ENCODE measurements at regions not wholly inside any gene's neighbourhood (a gene's known extent, or its start where the extent isn't known, plus 50 kb on each side); places are given as distances from the start of the nearest gene placed in this dataset.
"Not testable (repeated sequence)": the region's sequence is repeated elsewhere in the genome, so short reads cannot be mapped to it uniquely, and the experiment has no call there.

DNA sequence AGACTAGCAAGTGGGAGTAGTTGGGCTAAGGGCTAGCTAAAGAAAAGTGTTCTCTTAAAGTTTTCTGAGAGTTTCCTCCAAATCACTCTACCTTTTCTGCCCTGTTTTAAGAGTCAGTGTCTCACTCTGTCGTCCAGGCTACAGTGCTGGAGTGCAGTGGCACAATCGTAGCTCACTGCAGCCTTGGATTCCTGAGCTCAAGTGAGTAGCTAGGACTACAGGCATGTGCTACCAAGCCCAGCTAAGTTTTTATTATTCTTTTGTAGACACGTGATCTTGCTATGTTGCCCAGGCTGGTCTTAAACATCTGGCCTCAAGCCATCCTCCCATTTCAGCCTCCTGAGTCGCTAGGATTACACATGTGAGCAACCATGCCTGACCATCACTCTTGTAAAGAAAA is 378.9 kb downstream of the CAAP1 start:
- FAIRE-seq (no peak), DNase-seq (ENCODE audit: low spot score in 2 of 2) (no peak)

- FAIRE-seq = no peak
- no peak for DNase-seq (ENCODE audit: low spot score in 2 of 2)
Observed at GRCh38 chr9:26510137-26510536, 382.5 kb downstream of the CAAP1 start.

DNA sequence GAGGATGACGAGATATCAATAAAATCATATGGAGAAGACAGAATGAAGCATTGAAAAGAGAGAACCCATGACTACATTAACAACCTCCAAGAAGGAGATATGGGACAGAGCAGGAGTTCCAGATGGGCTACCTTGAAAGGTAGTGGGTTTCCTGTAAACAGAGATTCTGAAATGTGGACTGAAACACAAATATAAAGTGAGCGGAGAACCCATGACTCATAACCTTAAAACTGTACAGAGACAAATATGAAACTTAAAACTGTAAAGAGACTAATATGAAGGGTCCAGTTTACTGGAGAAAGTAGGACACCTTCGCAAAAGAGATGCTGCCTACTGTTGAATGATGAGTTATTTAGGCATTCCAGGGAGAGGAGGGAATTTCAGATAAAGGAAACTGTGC is 383.7 kb downstream of the CAAP1 start:
- DNase-seq (ENCODE audit: low spot score in 2 of 2) (no peak), FAIRE-seq (no peak)

DNA sequence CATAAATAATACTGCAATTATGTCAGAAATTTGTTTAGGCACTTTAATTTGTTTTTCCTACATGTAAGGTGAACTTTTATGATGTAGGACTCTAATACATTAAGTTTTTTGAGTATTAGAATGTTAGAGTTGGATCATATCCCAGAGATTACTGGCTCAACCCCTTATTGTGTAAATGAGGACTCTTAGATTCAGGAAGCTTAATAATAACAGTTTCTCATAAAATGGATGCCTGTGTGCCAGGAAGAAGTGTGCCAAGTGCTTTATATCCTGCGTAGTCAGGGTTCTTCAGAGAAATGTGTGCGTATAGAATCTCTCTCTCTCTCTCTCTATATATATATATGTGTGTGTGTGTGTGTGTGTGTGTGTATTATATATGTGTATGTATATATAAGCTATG is 388.5 kb downstream of the CAAP1 start:
- FAIRE-seq = no peak

DNA sequence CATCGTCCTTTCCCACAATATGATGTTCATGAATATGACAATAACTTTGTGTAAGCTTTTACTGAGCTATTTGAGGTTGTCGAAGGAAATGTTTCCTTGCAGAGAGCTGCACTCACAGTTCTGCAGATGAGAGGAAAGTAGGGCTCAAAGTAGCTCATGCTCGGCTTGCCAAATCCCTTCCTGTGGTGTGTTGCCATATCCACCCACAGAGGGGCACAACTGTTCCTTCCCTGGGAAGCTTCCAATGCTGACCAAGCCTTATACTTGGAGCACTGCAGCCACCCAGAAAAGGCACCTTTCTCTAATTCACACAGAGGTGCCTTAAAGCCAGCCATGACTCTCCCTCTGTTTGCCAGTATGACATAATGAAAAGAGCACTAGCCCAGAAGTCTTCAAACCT is 390.3 kb downstream of the CAAP1 start:
- FAIRE-seq (no peak), DNase-seq (ENCODE audit: low spot score in 2 of 2) (no peak)

More for the DNA sequence above, 388.5 kb downstream of the CAAP1 start:
- DNase-seq (ENCODE audit: low spot score in 2 of 2) = no peak

DNA sequence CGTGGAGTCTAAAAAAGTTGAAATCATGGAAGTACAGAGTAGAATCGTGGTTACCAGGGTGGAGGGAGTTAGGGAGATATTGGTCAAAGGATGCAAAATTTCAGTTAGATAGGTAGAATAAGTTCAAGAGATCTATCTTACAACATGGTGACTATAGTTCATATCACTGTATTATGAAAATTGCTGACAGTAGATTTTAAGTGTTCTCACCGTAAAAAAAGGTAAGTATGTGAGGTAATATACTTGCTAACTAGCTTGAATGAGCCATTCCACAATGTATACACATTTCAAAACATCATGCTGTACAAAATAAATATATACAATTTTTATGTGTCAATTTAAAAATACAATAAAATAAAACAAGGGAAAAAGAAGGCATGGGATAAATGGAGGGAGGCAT is 392.1 kb downstream of the CAAP1 start:
- no peak for FAIRE-seq

DNA sequence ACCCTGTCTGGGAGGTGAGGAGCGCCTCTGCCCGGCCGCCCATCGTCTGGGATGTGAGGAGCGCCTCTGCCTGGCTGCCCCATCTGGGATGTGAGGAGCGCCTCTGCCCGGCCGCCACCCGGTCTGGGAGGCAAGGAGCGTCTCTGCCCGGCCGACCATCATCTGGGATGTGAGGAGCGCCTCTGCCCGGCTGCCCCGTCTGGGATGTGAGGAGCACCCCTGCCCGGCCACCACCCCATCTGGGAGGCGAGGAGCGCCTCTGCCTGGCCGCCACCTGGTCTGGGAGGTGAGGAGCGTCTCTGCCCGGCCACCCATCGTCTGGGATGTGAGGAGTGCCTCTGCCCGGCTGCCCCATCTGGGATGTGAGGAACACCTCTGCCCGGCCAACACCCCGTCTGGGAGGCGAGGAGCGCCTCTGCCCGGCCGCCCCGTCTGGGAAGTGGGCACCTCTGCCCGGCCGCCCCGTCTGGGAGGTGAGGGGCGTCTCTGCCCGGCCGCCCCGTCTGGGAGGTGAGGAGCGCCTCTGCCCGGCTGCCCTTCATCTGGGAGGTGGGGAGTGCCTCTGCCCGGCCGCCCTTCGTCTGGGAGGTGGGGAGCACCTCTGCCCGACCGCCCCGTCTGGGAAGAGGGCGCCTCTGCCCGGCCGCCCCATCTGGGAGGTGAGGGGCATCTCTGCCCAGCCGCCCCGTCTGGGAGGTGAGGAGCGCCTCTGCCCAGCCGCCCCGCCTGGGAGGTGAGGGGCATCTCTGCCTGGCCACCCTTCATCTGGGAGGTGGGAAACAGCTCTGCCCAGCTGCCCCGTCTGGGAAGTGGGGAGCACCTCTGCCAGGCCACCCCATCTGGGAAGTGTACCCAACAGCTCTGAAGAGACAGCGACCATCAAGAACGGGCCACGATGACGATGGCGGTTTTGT is 399.7 kb downstream of the CAAP1 start:
- not testable (repeated sequence) for DNase-seq (ENCODE audit: low spot score in 2 of 2); FAIRE-seq

More for the DNA sequence above, 392.1 kb downstream of the CAAP1 start:
- DNase-seq (ENCODE audit: low spot score in 2 of 2) = no peak

GRCh38 chr9:26491922-26492607 is 400.5 kb downstream of the CAAP1 start:
- not testable (repeated sequence) for FAIRE-seq; DNase-seq (ENCODE audit: low spot score in 2 of 2)

DNA sequence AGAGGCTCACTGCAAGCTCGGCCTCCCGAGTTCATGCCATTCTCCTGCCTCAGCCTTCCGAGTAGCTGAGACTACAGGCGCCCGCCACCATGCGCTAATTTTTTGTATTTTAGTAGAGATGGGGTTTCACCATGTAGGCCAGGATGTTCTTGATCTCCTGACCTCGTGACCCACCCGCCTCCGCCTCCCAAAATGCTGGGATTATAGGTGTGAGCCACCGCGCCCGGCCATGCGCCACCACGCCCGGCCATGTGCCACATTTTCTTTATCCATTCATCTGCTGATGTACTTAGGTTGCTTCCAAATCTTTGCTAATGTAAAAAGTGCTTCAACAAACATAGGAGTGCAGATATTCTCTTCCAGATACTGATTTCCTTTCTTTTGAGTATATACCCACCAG is 408.6 kb downstream of the CAAP1 start:
- DNase-seq (ENCODE audit: low spot score in 2 of 2) (no peak), FAIRE-seq (no peak)

GRCh38 chr9:26477963-26478362 is 414.6 kb downstream of the CAAP1 start:
- no peak for DNase-seq (ENCODE audit: low spot score in 2 of 2)
- no peak for FAIRE-seq

DNA sequence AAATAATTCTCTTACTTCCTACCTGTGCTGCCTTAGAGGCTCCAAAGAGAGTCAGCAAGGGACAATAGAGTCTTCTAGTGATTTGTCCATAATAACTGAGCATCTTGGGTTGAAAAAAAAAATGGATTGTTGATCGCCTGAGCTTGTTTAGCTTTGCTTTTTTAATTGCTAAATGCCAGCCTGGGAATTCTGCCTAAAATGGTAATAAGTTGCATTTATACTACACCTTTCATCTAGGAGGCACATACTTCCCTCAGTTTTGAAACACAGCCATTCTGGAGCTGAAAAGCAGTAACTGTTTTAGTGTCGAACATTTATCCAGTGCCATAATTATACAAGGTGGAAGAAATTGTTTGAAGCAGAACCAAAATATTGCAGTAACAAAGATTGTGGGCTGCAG is 421.3 kb downstream of the CAAP1 start:
- DNase-seq (ENCODE audit: low spot score in 2 of 2) = no peak

DNA sequence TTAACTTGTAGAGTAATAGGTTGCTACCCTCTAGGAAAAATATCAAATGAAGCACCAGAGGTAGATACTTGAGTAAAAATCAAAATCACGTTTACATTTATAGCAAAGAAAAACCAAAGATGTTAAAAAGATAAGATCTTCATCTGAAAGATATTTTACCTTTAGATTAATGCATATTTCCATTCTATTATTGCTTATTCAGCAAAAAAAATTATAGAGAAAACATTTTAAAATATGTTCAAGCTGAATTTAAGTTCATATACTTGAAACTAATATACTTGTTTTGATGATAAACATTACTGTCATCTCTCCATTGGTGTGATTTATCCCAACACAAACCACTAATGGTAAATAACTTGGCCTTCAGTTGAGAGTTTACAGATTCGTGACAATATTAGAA is 422.3 kb downstream of the CAAP1 start:
- FAIRE-seq (no peak), DNase-seq (ENCODE audit: low spot score in 2 of 2) (no peak)

More for the DNA sequence above, 421.3 kb downstream of the CAAP1 start:
- no peak for FAIRE-seq

- DNase-seq (ENCODE audit: low spot score in 2 of 2) (no peak), FAIRE-seq (no peak)
Observed at GRCh38 chr9:26463837-26464236, 428.8 kb downstream of the CAAP1 start.

GRCh38 chr9:26462751-26463150 is 429.9 kb downstream of the CAAP1 start:
- DNase-seq (ENCODE audit: low spot score in 2 of 2) = no peak
- FAIRE-seq = no peak

DNA sequence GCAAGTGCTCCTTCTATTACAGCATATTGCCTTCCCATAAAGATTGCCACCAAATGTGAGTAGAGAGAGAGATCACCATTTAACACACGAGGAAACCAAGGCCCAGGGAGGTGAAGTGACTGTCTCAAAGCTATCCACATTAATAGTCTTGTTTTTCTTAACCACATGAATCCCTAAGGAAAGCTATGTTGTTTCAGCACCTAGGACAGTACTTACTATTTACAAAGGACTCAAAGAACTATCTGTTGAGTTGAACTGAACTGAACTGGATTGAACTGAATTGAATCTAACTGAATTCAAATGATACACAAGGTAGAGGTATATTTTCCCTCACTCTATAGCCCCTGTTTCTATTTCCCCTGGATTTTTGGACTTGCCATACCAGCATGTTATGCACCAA is 430.4 kb downstream of the CAAP1 start:
- DNase-seq (ENCODE audit: low spot score in 2 of 2) (no peak), FAIRE-seq (no peak)

GRCh38 chr9:26460624-26461023 is 432.0 kb downstream of the CAAP1 start:
- no peak for FAIRE-seq
- no peak for DNase-seq (ENCODE audit: low spot score in 2 of 2)

- DNase-seq (ENCODE audit: low spot score in 2 of 2) (no peak), FAIRE-seq (no peak)
Observed at GRCh38 chr9:26459959-26460358, 432.6 kb downstream of the CAAP1 start.

GRCh38 chr9:26458054-26458453 is 434.5 kb downstream of the CAAP1 start:
- no peak for FAIRE-seq

DNA sequence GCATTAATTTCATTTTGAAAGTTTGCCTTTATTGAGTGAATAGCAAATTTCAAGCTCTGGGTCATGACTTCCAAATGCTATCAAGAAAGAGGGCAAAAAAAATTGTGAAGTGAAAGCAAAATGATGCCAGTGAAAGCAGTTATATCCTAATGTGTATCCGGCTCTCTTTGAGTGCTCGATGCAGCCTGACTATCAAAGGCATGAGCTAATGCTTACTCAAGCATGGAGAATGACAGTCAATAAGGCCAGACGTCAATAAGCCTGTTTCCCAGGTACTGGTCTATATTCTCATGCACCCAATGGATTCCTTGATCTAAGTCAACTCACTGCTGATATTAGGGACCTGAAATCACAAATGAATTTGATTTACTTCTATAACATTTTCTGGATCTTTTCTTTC is 435.5 kb downstream of the CAAP1 start:
- DNase-seq (ENCODE audit: low spot score in 2 of 2) (no peak), FAIRE-seq (no peak)

More at GRCh38 chr9:26458054-26458453, 434.5 kb downstream of the CAAP1 start:
- no peak for DNase-seq (ENCODE audit: low spot score in 2 of 2)

GRCh38 chr9:26439061-26439624 is 453.5 kb downstream of the CAAP1 start:
- DNase-seq (ENCODE audit: low spot score in 2 of 2) = no peak
- no peak for FAIRE-seq

- peak in 1 of 2 donors; percentile 1 for DNase-seq (ENCODE audit: low spot score in 2 of 2)
- FAIRE-seq = no peak
Observed at GRCh38 chr9:26437056-26437711, 455.4 kb downstream of the CAAP1 start.

Data from frontal cortex (tissue), 3 donors.